ENCODE measurements at regions not wholly inside any gene's neighbourhood (a gene's known extent, or its start where the extent isn't known, plus 50 kb on each side); places are given as distances from the start of the nearest gene placed in this dataset.

- no peak overlapping the region for H3K27ac ChIP-seq (ENCODE audit: low read depth, low read length)
- no peak overlapping the region for H2BK120ac ChIP-seq (replicated peaks; ENCODE audit: low read depth, low read length)
- H2BK20ac ChIP-seq (ENCODE audit: low read length), result no peak overlapping the region
- no peak overlapping the region for H3K4me3 ChIP-seq (ENCODE audit: extremely low read depth in 1 of 4, insufficient read depth in 2 of 4, low read depth in 3 of 4, low read length in 4 of 4)
- H3K79me1 ChIP-seq (ENCODE audit: low read depth, low read length), result no peaks in the 10 kb centered on the region
- H4K8ac ChIP-seq (ENCODE audit: extremely low read depth, insufficient read depth, low read length), result no peak overlapping the region
- H3K36me3 ChIP-seq (ENCODE audit: control insufficient read depth in 2 of 4, insufficient read depth in 4 of 4, low read length in 3 of 4), result no peaks in the 10 kb centered on the region
- H3K9ac ChIP-seq (replicated peaks in 1 of 4; ENCODE audit: extremely low read depth in 1 of 4, low read depth in 3 of 4, low read length in 3 of 4), result no peak overlapping the region
- no peak overlapping the region for H3K56ac ChIP-seq (replicated peaks; ENCODE audit: insufficient read length, low read depth, low read length)
- CTCF ChIA-PET (ENCODE audit: partially characterized antibody), result interaction anchor here (1.1 to 2.6 kb wide), 3 partner anchors 10 to 29 kb away, joined by 3 to 9 read pairs (median 8); no protein-coding TSS in a partner anchor
- 96% methylated on average over 1 of the region's 1 CpG; no CpG with 5 or more reads in 1 of the 2 experiments for WGBS, 2 experiments (ENCODE audit: extremely low coverage in 1 of 2, insufficient coverage in 1 of 2, insufficient read length in 1 of 2, insufficient replicate concordance in 2 of 2, low coverage in 1 of 2, low lambda C conversion rate in 2 of 2, missing lambda C conversion rate in 1 of 2)
- H3K23ac ChIP-seq (ENCODE audit: insufficient read length), result no peak overlapping the region
- FAIRE-seq (no peak), DNase-seq (ENCODE audit: low read depth in 1 of 2, low spot score in 2 of 2) (no peak)
- no peaks in the 10 kb centered on the region for H3K4me1 ChIP-seq (replicated peaks in 1 of 4; ENCODE audit: control insufficient read depth in 3 of 4, insufficient read depth in 4 of 4, low read length in 3 of 4)
- no peaks in the 10 kb centered on the region for H3K23me2 ChIP-seq (ENCODE audit: low read depth, low read length)
- no peaks in the 10 kb centered on the region for H3K9me3 ChIP-seq (ENCODE audit: insufficient read depth in 2 of 2, low read depth in 1 of 2, low read length in 1 of 2)
- no peak overlapping the region for H4K5ac ChIP-seq (ENCODE audit: insufficient read length, low read depth, low read length)
- H2AK5ac ChIP-seq (ENCODE audit: low read depth, low read length), result no peak overlapping the region
- POLR2A ChIA-PET (ENCODE audit: partially characterized antibody), result no interaction called here
- no peak overlapping the region for H3K18ac ChIP-seq (ENCODE audit: extremely low read depth, low read length)
- H2BK12ac ChIP-seq (ENCODE audit: low read depth, low read length), result no peak overlapping the region
- no peak overlapping the region for H2AFZ ChIP-seq (ENCODE audit: low read length)
- no peak overlapping the region for H2BK5ac ChIP-seq (ENCODE audit: low read depth, low read length)
- H3K14ac ChIP-seq (ENCODE audit: insufficient read length), result no peak overlapping the region
- no peak overlapping the region for H3K4ac ChIP-seq (replicated peaks; ENCODE audit: insufficient read length, low read depth, low read length)
- no peaks in the 10 kb centered on the region for H4K20me1 ChIP-seq (replicated peaks in 1 of 2; ENCODE audit: control insufficient read depth in 1 of 2, insufficient read depth in 2 of 2, low read length in 2 of 2)
- H3K4me2 ChIP-seq (ENCODE audit: insufficient read depth in 1 of 2, low read depth in 2 of 2, low read length in 2 of 2), result no peak overlapping the region
- no peaks in the 10 kb centered on the region for H3K79me2 ChIP-seq (ENCODE audit: control insufficient read depth in 1 of 2, insufficient read depth in 2 of 2, low read length in 2 of 2)
- H2BK15ac ChIP-seq (ENCODE audit: low read length), result no peak overlapping the region
- H4K91ac ChIP-seq (replicated peaks; ENCODE audit: insufficient read length, low read length), result no peak overlapping the region
- H3K27me3 ChIP-seq (replicated peaks in 1 of 4; ENCODE audit: control insufficient read depth in 3 of 4, extremely low read depth in 1 of 4, insufficient read depth in 3 of 4, low read length in 3 of 4), result no peaks in the 10 kb centered on the region
- TF ChIP-seq KDM1A (IDR thresholded peaks at IDR 0.05; ENCODE audit: borderline replicate concordance, low read length), result no peak
- TF ChIP-seq TAF7 (optimal IDR thresholded peaks at IDR 0.05; ENCODE audit: borderline replicate concordance, low read depth, low read length), result no peak
- no peak for TF ChIP-seq CHD1 (IDR thresholded peaks at IDR 0.05; ENCODE audit: low read depth, low read length)
- TF ChIP-seq POLR2AphosphoS5 (IDR thresholded peaks at IDR 0.05; ENCODE audit: low read depth, low read length), result no peak
- peak; percentile 61 for TF ChIP-seq MAFK (IDR thresholded peaks at IDR 0.05; ENCODE audit: low read depth, low read length)
- TF ChIP-seq SUZ12 (IDR thresholded peaks at IDR 0.05; ENCODE audit: low read length), result no peak
- no peak for TF ChIP-seq NANOG (IDR thresholded peaks at IDR 0.05; ENCODE audit: insufficient read depth, low read depth, low read length, poor library complexity, severe bottlenecking)
Measured at GRCh38 chr3:157602424-157602823, 99.2 kb upstream of the VEPH1 start.
